ENCODE measurements at regions not wholly inside any gene's neighbourhood (a gene's known extent, or its start where the extent isn't known, plus 50 kb on each side); places are given as distances from the start of the nearest gene placed in this dataset.
A peak's percentile ranks its signal among the peaks of the same experiment; 100 is the strongest.

GRCh38 chr1:55478742-55479141 lies 263.6 kb upstream of the USP24 start:
- no peak for DNase-seq (ENCODE audit: extremely low read depth, insufficient read length)
- Histone ChIP-seq H3K4me3 (replicated peaks; ENCODE audit: low read depth, low read length) (no peak overlapping the region), H3K36me3 (ENCODE audit: control insufficient read depth, insufficient read depth, low read length) (no peaks in the 10 kb centered on the region), H3K27me3 (replicated peaks; ENCODE audit: control insufficient read depth, insufficient read depth, low read length) (no peaks in the 10 kb centered on the region; the same call in 1 of the 2 replicates)
- TF ChIP-seq CTCF (IDR thresholded peaks at IDR 0.05; ENCODE audit: insufficient read depth, low read length, poor library complexity, severe bottlenecking) = peak; percentile 28

GRCh38 chr1:55477953-55478352 lies 262.8 kb upstream of the USP24 start:
- DNase-seq (ENCODE audit: extremely low read depth, insufficient read length) = no peak
- H3K4me3 ChIP-seq (replicated peaks; ENCODE audit: low read depth, low read length) = no peak overlapping the region
- no peaks in the 10 kb centered on the region; the same call in 1 of the 2 replicates for H3K27me3 ChIP-seq (replicated peaks; ENCODE audit: control insufficient read depth, insufficient read depth, low read length)
- no peaks in the 10 kb centered on the region for H3K36me3 ChIP-seq (ENCODE audit: control insufficient read depth, insufficient read depth, low read length)
- no peak for TF ChIP-seq CTCF (IDR thresholded peaks at IDR 0.05; ENCODE audit: insufficient read depth, low read length, poor library complexity, severe bottlenecking)

- Histone ChIP-seq H3K27me3 (replicated peaks; ENCODE audit: control insufficient read depth, insufficient read depth, low read length) (no peaks in the 10 kb centered on the region; the same call in 1 of the 2 replicates), H3K36me3 (ENCODE audit: control insufficient read depth, insufficient read depth, low read length) (no peaks in the 10 kb centered on the region), H3K4me3 (replicated peaks; ENCODE audit: low read depth, low read length) (no peak overlapping the region)
- no peak for DNase-seq (ENCODE audit: extremely low read depth, insufficient read length)
- no peak for TF ChIP-seq CTCF (IDR thresholded peaks at IDR 0.05; ENCODE audit: insufficient read depth, low read length, poor library complexity, severe bottlenecking)
Observed at GRCh38 chr1:55476445-55477015, 261.4 kb upstream of the USP24 start.

- no peak for TF ChIP-seq CTCF (IDR thresholded peaks at IDR 0.05; ENCODE audit: insufficient read depth, low read length, poor library complexity, severe bottlenecking)
- no peaks in the 10 kb centered on the region; the same call in 1 of the 2 replicates for H3K27me3 ChIP-seq (replicated peaks; ENCODE audit: control insufficient read depth, insufficient read depth, low read length)
- H3K4me3 ChIP-seq (replicated peaks; ENCODE audit: low read depth, low read length) = no peak overlapping the region
- no peaks in the 10 kb centered on the region for H3K36me3 ChIP-seq (ENCODE audit: control insufficient read depth, insufficient read depth, low read length)
- DNase-seq (ENCODE audit: extremely low read depth, insufficient read length) = no peak
Observed at GRCh38 chr1:55474168-55474786, 259.1 kb upstream of the USP24 start.

- no peak for DNase-seq (ENCODE audit: extremely low read depth, insufficient read length)
- no peak for TF ChIP-seq CTCF (IDR thresholded peaks at IDR 0.05; ENCODE audit: insufficient read depth, low read length, poor library complexity, severe bottlenecking)
- H3K36me3 ChIP-seq (ENCODE audit: control insufficient read depth, insufficient read depth, low read length) = no peaks in the 10 kb centered on the region
- H3K4me3 ChIP-seq (replicated peaks; ENCODE audit: low read depth, low read length) = no peak overlapping the region
- H3K27me3 ChIP-seq (replicated peaks; ENCODE audit: control insufficient read depth, insufficient read depth, low read length) = no peaks in the 10 kb centered on the region; the same call in 1 of the 2 replicates
Observed at GRCh38 chr1:55473661-55474060, 258.5 kb upstream of the USP24 start.

All from GM06990 (cell line).